ENCODE measurements at regions not wholly inside any gene's neighbourhood (a gene's known extent, or its start where the extent isn't known, plus 50 kb on each side); places are given as distances from the start of the nearest gene placed in this dataset.
"Not testable (repeated sequence)": the region's sequence is repeated elsewhere in the genome, so short reads cannot be mapped to it uniquely, and the experiment has no call there.

DNA sequence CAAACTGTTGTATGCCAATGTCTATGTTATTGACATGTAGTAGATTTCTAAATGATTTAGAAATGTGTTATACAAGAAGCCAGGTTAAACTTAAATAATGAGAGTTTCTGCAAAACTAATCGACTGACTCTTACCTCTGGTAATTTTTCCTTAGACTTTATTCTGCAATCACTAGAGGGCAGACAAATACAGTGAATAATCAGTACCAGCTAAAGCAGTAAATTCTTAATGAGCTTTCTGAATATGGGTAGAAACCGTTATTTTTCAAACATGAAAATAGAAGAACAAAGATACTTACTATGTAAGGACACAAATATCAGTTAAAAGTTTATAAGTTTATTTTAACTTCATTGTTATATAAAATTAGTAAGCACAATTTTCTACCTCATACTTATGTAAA, 97.9 kb upstream of the RGS1 start:
- peak; percentile 71 for DNase-seq

DNA sequence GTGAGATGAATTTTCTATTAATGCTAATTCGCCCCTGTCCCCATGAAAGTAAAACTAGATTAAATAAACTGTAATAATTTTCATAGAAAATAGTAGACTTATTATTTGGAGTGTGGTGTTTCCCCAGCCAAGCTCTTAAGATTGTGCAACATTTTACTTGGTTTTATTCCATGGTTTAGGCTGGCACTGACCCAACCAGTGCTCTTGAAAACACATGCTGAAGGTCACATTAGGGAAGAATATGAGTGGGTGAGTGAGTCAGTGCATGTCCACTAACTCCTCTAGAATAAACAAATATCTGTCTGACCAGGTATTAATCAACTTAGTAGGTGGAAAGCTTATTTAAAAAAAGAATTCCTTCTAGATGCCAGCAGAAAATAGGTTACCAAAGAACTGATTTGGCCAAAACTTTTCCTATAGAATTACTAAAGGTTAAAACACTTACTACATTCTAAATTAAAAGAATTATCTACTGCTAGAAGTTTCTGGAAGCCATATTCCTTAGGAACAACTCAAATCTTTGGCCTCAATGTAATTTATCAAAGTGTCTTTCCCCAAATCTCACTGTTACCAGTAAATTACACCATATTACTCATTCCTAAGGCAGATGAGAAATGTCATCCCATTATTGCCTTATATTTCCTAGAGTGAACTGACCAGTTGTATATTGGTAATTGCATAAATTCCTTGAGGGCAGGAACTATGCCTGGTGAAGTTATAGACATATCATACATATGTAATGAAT, 89.7 kb upstream of the RGS1 start:
- no peak for DNase-seq

DNA sequence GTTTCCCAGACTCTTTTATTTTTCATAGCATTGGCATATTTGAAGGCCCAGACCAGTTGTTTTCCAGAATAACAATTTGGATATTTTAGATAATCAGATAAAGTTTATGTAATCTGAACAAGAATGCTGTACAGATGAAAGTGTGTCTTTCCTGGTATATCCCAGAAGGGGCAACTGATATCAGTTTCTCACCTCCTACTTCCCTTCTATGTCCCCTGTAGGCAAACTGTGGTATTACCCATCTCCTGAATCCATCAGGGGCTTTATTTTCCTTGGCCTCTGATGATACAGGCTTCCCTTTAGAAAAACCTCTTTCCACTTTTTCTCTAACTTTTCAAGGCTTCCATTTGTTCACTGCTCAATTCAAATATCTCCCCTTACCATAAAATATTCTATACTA, 87.5 kb upstream of the RGS1 start:
- peak; percentile 21 for DNase-seq

DNA sequence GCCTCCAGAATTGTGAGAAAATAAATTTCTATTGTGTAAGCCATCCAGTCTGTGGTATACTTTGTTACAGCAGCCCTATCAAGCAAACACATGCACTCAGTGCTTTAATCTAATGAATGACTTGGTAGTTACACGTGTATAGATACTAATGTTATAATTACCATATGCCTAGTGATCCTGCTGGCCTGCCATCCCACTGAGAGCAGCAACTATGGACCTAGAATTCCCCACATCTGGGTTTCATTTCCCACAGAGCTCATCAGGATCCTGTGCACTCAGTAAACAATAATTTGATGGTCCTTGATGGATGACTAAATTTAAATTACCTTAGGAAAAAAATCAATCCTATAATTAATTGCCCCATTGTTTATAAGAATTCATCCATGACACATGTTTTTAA, 86.5 kb upstream of the RGS1 start:
- no peak for DNase-seq

DNA sequence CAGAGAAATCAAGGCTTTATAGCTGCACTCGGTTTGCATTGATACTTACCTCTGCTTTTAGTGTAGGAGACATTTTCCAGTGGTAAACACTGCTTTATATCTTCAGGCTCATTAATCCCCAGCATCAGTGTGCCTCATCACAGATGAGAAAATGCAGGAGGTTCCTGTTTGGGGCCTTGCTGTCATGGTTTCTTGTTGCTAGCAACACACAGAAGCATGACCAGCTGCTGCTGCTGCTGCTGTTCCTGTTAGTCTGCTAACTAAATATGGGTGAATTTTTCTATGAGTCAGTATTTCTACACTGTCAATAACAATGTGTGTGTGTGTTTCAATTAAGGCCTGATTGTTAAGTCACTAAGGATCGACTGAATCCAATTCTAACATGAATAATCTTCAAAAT, 85.8 kb upstream of the RGS1 start:
- DNase-seq: no peak

DNA sequence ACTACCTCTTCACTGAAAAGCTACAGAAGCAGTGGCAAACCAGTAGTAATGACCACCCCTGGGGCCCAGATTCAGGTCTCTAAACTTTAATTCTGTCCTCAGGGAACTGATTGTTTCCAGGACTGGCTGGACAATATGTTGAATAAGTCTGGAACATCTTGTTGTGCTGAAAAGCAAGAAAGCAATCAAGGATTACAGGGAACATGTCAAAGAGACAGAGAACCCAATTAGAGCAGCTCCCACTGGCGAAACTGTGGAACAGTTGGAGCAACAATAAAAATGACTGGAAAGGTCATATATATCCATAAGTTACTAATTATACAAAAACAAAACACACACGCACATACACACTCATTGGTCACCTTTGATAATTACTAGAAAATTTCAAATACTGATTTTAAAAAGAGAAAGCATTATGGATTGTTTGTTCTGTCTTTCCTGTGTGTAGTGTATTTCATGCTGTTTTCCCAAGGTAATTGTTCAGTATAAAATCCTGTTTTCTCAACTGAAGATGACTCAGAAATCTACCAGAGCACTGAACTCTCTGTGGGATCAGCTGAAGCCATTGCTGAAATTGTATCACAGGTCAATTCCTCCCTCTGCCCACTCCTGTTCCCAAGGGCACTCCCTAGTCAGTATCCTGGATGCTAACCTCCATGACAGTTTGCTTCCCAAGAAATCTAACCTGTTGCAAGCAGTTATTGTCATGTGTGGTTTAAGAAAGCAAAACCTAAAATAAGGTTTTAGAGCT, 83.6 kb upstream of the RGS1 start:
- DNase-seq: no peak

DNA sequence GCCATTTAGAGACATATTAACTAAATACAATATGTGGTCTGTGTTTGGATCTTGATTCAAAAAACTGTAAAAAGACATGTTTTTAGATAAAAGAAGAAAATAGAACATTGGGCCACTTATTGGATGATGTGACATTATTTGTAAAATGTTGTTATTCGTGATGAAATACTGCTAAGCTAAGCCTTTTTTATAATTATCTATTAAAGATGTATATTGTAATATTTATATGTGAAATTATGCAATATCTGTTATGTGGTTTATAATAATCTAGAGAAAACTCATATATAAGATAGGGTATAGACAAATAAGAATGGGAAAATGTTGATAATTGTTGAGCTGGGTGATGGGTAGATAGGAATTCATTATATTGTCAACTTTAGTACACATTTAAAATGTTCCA, 82.0 kb upstream of the RGS1 start:
- DNase-seq: no peak

DNA sequence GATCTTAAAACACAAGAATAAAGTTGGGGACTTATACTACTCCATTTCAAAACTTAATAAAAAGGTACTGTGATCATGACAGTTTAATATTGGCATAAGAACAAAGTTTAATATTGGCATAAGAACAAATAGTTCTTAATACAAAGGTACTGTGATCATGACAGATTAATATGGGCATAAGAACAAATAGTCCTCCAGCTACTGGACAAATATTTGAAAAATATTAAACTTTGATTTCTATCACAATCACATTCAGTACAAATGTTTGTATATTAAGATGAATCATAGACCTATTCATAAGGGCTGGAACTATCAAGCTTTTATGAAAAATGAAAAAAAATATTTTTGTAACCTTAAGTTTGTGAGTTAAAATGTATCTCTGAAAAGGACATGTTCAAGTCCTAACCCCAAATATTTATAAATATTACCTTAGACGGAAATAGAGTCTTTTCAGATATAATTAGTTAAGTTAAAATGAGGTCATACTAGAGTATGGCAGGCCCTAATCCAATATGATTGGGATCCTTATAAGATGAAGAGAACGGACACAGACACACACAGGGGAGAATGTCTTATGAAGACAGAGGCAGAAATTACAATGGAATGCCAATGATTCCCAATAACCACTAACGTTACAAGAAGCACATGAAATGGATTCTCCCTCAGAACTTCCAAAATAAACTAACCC, 79.1 kb upstream of the RGS1 start:
- DNase-seq: no peak

DNA sequence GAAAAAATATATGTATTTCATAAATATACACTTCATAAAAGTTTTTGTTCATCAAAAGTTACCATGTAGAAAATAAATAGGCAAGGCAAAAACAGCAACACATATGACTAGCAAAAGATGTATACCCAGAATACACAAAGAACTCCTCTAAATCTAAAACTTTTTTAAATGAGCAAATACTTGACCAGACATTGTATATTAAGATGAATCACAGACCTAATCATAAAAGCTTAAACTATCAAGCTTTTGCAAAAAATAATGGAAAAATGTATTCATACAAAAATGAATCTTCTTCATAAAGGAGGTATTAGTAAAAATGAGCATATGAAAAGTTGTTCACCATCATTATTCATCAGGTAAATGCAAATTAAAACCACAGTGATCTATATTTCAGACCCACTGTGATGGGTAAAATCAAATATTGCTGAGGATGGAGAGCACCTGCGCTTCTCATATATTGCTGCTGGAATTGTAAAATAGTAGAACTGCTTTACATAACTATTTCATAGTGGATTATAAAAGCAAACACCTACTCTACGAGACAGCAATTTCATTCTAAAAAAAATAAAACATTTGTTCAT, 78.3 kb upstream of the RGS1 start:
- DNase-seq: no peak

DNA sequence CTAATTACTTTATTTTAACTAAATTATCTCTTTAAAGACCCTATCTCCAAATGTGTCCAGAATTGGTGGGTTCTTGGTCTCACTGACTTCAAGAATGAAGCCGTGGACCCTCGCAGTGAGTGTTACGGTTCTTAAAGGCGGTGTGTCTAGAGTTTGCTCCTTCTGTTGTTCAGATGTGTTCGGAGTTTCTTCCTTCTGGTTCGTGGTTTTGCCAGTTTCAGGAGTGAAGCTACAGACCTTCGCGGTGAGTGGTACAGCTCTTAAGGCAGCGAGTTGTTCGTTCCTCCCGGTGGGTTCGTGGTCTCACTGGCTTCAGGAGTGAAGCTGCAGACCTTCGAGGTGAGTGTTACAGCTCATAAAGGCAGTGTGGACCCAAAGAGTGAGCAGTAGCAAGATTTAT, 77.5 kb upstream of the RGS1 start:
- not testable (repeated sequence) for DNase-seq

DNA sequence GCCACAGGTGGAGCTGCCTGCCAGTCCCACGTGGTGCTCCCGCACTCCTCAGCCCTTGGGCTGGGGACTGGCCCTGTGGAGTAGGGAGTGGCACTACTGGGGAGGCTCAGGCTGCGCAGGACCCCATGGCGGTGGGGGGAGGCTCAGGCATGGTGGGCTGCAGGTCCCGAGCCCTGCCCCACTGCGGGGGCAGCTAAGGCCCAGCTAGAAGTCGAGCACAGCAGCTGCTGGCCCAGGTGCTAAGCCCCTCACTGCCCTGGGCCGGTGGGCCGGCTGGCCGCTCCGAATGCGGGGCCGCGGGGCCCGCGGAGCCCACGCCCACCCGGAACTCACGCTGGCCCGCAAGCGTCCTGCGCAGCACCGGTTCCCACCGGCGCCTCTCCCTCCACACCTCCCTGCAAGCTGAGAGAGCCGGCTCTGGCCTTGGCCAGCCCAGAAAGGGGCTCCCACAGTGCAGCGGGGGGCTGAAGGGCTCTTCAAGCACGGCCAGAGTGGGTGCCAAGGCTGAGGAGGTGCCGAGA, 76.5 kb upstream of the RGS1 start:
- not testable (repeated sequence) for DNase-seq

DNA sequence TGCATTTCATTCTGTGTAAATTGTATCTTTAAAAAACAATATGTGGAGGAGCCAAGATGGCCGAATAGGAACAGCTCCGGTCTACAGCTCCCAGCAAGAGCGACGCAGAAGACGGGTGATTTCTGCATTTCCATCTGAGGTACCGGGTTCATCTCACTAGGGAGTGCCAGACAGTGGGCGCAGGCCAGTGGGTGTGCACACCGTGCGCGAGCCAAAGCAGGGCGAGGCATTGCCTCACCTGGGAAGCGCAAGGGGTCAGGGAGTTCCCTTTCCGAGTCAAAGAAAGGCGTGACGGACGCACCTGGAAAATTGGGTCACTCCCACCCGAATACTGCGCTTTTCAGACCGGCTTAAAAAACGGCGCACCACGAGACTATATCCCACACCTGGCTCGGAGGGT, 75.0 kb upstream of the RGS1 start:
- not testable (repeated sequence) for DNase-seq

DNA sequence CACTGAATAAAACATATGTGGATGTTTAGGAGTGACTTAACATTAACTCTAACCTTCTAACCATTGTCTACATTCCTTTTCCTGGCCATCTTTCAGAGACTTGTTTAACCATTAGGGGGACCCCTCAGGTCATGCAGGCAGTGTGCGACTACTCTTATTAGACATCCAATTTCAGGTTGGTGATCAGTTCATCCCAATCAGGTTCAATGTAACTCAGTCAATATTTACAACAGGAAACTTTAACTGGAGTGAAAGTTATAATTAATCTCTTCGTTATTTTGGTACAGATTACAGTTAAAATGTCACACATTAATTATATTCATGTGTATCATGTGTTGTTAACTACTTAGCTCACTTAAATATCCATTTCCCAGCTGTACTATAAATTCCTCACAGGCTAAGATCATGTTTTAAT, 68.8 kb upstream of the RGS1 start:
- peak; percentile 57 for DNase-seq

DNA sequence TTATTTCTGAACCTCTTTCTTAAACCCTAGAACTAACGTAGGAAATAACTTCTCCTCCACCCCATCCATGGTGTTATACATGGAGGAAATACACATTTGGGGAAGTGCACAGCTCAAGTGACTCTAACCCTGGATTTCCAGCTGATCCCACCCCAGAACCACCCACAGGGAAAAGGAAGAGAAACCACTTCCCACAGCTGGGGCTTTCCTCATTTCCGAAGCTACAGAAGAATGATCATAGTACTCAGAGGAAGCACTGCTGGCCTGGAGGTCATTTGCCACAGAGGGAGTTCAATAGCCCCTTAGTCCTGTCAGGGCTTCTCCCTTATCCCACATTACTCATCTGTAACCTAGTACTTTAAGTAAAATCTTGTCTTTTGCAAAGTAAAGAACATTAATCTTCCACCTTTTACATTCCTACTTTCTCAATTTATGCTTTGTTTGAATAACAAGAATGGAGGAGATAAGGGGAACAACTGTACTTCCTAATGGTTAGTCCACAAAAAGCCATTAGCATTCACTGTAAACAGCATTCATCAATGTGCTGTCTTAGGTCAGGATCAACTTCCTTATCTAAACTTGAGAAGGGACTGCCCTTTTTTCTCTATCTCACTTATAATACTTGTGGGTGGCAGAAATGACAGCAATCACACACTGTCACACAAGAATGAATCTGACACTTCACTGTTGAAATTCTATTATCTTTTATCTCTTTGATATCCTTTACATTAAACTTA, 63.0 kb upstream of the RGS1 start:
- no peak for DNase-seq

DNA sequence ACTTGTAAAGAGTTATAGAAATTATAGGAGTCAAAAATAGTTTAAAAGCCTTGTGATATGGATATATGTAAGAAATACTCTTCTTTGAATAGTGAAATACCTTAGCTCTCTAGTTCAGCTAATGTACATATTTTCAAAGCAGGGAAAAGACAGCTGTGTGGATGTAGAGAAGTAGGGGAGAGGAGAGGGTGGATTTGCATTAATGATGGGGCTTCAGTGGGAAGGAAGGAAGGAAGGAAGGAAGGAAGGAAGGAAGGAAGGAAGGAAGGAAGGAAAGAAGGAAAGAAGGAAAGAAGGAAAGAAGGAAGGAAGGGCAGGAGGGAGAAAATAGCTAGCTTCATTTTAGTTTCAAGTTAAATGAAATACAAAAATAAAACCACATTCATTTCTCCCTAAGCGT, 62.4 kb upstream of the RGS1 start:
- no peak for DNase-seq

DNA sequence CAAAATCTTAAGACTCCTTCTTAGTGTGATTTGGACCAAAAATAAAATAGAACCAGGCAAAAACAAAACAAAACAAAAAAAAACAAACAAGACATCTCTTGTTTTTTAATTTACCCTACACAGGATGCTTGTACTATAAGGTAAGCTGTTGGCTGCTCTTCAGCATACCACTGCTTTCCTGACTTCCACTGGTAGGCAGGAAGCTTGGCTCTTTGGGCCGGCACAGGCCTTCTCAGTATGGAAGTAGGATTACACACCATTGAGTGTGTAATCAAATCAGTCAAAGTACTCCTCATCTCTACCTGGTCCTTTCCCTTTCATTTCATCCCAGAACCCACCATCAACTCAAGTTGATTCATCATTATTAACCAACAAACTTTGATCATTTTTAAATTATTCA, 61.9 kb upstream of the RGS1 start:
- no peak for DNase-seq

DNA sequence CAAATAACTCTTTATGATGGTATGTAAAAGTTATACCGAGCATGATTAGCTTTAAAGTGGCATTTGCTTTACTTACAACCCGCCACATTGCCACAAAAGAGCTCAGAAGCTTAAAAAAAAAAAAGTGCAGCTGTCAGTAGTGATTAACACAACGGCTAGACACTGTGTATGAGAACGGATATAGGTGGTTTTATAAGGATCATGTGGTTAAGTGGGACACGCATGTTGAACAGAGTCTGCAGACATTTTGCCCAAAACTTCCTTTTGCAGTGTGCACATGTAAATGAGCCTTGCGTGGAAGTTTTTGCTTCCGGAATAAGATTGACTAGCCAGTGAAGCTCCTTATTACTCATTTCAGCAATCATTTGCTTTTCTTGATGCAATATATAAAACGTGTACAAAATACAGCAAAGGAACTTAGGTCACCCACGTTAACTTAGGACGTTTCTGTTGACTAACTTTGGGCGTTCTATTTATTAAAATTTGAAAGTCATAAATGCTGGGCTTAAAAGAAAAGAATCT, 58.7 kb upstream of the RGS1 start:
- peak; percentile 88 for DNase-seq

DNA sequence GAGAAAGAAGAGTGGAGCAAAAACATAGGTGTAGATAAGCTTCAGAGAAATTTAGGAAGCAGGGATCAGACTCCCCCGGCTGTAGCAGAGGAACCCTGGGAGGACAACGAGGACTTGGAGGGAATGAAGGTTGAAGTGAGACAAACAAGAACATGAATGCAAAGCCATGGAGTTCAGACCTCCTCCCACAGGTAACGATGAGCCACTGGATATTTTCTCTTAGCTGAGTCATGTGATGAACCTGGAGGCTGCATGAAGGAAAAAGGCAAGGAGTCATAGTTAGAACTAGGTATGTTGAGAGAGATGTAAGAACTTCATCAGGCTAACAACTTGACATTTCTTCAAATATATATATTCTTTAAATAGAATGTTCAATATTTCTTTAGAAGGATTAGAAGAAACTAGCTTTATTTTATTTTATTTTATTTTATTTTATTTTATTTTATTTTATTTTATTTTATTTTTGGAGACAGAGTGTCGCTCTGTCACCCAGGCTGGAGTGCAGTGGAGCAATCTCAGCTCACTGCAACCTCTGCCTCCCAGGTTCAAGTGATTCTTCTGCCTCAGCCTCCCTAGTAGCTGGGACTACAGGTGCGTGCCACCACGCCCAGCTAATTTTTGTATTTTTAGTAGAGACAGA, 57.7 kb upstream of the RGS1 start:
- not testable (repeated sequence) for DNase-seq

DNA sequence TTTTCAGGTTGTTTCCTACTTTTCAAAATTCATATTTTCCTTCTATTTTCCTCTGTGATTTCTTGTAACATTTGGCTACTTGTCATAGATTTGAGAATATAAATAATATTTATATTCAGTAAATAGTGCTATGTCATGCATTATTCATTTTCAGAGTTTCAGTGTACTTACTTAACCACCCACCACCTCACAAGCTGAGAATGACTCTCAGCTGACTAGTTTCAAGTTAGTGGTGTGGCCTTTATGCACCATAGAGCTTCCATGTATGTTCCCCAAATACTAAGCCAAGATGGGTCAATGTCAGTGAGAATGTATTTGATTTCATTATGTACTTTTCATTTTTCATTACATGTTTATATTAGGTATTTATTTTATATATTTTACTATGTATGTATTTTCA, 56.9 kb upstream of the RGS1 start:
- DNase-seq: no peak

DNA sequence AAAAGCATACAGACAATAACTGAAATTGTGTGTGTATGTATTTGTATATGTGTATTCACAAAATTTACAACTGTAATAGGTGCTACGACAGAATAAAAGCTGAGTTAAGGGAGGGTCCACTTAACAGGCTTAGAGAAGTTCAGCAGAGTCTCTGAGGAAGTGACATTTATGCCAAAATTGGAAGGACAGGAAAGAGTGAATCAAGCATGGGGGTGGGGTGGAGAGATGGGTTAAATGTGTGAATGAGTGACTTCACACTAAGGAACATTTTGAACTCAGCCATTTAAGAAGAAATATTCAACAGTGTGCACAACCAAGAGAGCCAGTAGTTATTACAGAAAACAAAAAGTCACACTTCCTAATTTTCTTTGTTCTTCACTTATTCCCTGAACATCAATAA, 53.8 kb upstream of the RGS1 start:
- no peak for DNase-seq

DNA sequence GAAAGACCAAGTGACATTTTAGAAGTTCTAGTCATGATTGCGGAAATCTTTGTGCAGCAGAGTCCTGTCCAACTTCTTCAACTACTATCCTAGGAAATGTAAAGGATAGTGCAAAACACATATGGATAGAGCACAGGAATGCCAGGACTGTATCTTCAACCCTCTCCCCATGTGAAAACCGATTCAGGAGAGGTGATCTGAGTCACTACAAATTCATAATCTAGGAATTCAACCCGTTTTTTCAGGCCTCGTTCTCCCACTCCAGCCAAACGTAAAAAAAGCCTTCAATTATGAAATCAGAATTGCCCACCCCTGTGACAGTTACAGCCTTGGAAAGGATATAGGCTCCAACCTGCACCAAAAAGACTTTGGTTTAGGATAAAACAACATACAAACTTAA, 52.9 kb upstream of the RGS1 start:
- no peak for DNase-seq

DNA sequence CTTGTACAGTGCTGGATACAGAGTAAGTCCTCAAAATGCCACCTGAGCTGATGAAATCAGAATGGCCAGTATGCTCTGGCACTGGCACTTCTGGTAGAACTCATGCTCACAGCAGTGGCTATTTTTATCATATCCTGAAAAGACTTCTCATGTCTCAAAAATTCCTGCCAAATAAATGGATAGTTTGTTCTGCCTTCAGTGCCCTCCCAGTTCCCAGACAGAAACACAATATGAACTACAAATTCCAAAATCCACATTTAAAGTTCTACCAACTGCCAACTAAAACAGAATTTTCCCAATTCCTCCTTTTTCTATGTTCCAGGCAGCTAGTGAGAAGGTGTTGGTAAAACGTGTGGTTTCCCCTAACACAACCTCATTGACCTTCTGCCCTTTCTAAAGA, 51.4 kb upstream of the RGS1 start:
- no peak for DNase-seq
